ENCODE measurements at regions not wholly inside any gene's neighbourhood (a gene's known extent, or its start where the extent isn't known, plus 50 kb on each side); places are given as distances from the start of the nearest gene placed in this dataset.
"Not testable (repeated sequence)": the region's sequence is repeated elsewhere in the genome, so short reads cannot be mapped to it uniquely, and the experiment has no call there.

- not testable (repeated sequence) for DNase-seq
Observed at GRCh38 chr17:22044706-22045246, 352.5 kb downstream of the KCNJ18 start.

- DNase-seq: not testable (repeated sequence)
Observed at GRCh38 chr17:22047521-22047920, 355.2 kb downstream of the KCNJ18 start.

- DNase-seq: not testable (repeated sequence)
Observed at GRCh38 chr17:22048226-22048625, 355.9 kb downstream of the KCNJ18 start.

GRCh38 chr17:22050766-22051165, 358.4 kb downstream of the KCNJ18 start:
- not testable (repeated sequence) for DNase-seq

- not testable (repeated sequence) for DNase-seq
Observed at GRCh38 chr17:22052715-22053114, 360.4 kb downstream of the KCNJ18 start.

- DNase-seq: not testable (repeated sequence)
Observed at GRCh38 chr17:22056566-22056965, 364.2 kb downstream of the KCNJ18 start.

- not testable (repeated sequence) for DNase-seq
Observed at GRCh38 chr17:22075918-22076317, 383.6 kb downstream of the KCNJ18 start.

GRCh38 chr17:22088589-22088988, 396.3 kb downstream of the KCNJ18 start:
- not testable (repeated sequence) for DNase-seq

- no peak for DNase-seq
Observed at GRCh38 chr17:22090263-22090935, 398.1 kb downstream of the KCNJ18 start.

- DNase-seq: not testable (repeated sequence)
Observed at GRCh38 chr17:22091041-22091679, 398.8 kb downstream of the KCNJ18 start.

- not testable (repeated sequence) for DNase-seq
Observed at GRCh38 chr17:22091840-22092239, 399.5 kb downstream of the KCNJ18 start.

- not testable (repeated sequence) for DNase-seq
Observed at GRCh38 chr17:22095414-22095813, 403.1 kb downstream of the KCNJ18 start.

GRCh38 chr17:22099633-22100032, 407.3 kb downstream of the KCNJ18 start:
- not testable (repeated sequence) for DNase-seq

GRCh38 chr17:22102177-22102576, 409.9 kb downstream of the KCNJ18 start:
- DNase-seq: no peak

GRCh38 chr17:22116720-22117119, 424.4 kb downstream of the KCNJ18 start:
- not testable (repeated sequence) for DNase-seq

GRCh38 chr17:22117401-22117800, 425.1 kb downstream of the KCNJ18 start:
- DNase-seq: not testable (repeated sequence)

- not testable (repeated sequence) for DNase-seq
Observed at GRCh38 chr17:22119016-22119415, 426.7 kb downstream of the KCNJ18 start.

- DNase-seq: not testable (repeated sequence)
Observed at GRCh38 chr17:22119751-22120150, 427.4 kb downstream of the KCNJ18 start.

- no peak for DNase-seq
Observed at GRCh38 chr17:22123536-22124281, 431.4 kb downstream of the KCNJ18 start.

GRCh38 chr17:22128171-22128570, 435.8 kb downstream of the KCNJ18 start:
- no peak for DNase-seq

GRCh38 chr17:22128723-22129122, 436.4 kb downstream of the KCNJ18 start:
- no peak for DNase-seq

GRCh38 chr17:22129920-22130319, 437.6 kb downstream of the KCNJ18 start:
- not testable (repeated sequence) for DNase-seq

GRCh38 chr17:22131740-22132139, 439.4 kb downstream of the KCNJ18 start:
- no peak for DNase-seq
